WTC11 (cell line): ENCODE measurements at regions not wholly inside any gene's neighbourhood (a gene's known extent, or its start where the extent isn't known, plus 50 kb on each side); places are given as distances from the start of the nearest gene placed in this dataset.

Experiments
- ATAC-seq: fragments of 200-7000 bp; cut with Tn5 transposase; 2 replicates; pipeline ENCODE4 v1.10.0; 2021; ENCODE audit warnings: mild to moderate bottlenecking, moderate library complexity
- CTCF ChIA-PET: fragments of 300-600 bp; sonication (Branson Sonifier 250); formaldehyde crosslinking; loops from one replicate; lab custom pipeline; 2021; ENCODE audit warnings: antibody characterized with exemption; lab: Charles Lee
- POLR2A ChIA-PET: fragments of 350-600 bp; sonication (Branson Sonifier 250); formaldehyde crosslinking; loops from one replicate; lab custom pipeline; 2021; ENCODE audit warnings: antibody characterized with exemption; lab: Charles Lee
- DNase-seq: peaks from one replicate; pipeline ENCODE4 v3.0.0; 2021; ENCODE audit warnings: low spot score
- H3K27ac Mint-ChIP-seq: 2 replicates; pipeline ENCODE4 v1.8.0; 2021; ENCODE audit warnings: mixed read lengths
- H3K27me3 Mint-ChIP-seq: 2 replicates; pipeline ENCODE4 v1.8.0; 2021; ENCODE audit warnings: low read depth, mild to moderate bottlenecking, moderate library complexity, mixed read lengths
- H3K36me3 Mint-ChIP-seq: 2 replicates; pipeline ENCODE4 v1.8.0; 2021; ENCODE audit warnings: mixed read lengths
- H3K4me1 Mint-ChIP-seq: 2 replicates; pipeline ENCODE4 v1.8.0; 2022; ENCODE audit warnings: mixed read lengths
- H3K4me3 Mint-ChIP-seq: 2 replicates; pipeline ENCODE4 v1.8.0; 2021; ENCODE audit warnings: mild to moderate bottlenecking, moderate library complexity, mixed read lengths
- H3K9me3 Mint-ChIP-seq: 2 replicates; pipeline ENCODE4 v1.8.0; 2021; ENCODE audit warnings: mixed read lengths
- EMX1 ChIP-seq: fragments of 250-450 bp; sonication (Bioruptor Pico); IDR thresholded peaks from 2 replicates; pipeline ENCODE4 v1.8.0; 2021; ENCODE audit warnings: mild to moderate bottlenecking
- NFE2L1 ChIP-seq: sonication (generic); formaldehyde crosslinking; IDR thresholded peaks from 2 replicates; pipeline ENCODE4 v1.8.1; 2023; ENCODE audit warnings: missing genetic modification reagents
- PRRX2 ChIP-seq: fragments of 250-450 bp; sonication (Bioruptor Pico); IDR thresholded peaks from 2 replicates; pipeline ENCODE4 v1.8.0; 2021; ENCODE audit warnings: mild to moderate bottlenecking
- SMAD3 ChIP-seq: sonication (generic); formaldehyde crosslinking; IDR thresholded peaks from 2 replicates; pipeline ENCODE4 v1.8.0; 2022; ENCODE audit warnings: missing genetic modification reagents, mild to moderate bottlenecking, borderline replicate concordance
- SMAD4 ChIP-seq: sonication (generic); formaldehyde crosslinking; IDR thresholded peaks from 2 replicates; pipeline ENCODE4 v1.8.0; 2022; ENCODE audit warnings: mild to moderate bottlenecking, missing genetic modification reagents
- SOX15 ChIP-seq: fragments of 250-450 bp; sonication (Bioruptor Pico); IDR thresholded peaks from 2 replicates; pipeline ENCODE4 v1.9.0; 2021; ENCODE audit warnings: mild to moderate bottlenecking
- TF ChIP-seq, protein P1 (sequence below): fragments of 250-450 bp; sonication (Bioruptor Pico); IDR thresholded peaks from 2 replicates; pipeline ENCODE4 v1.9.0; 2021; ENCODE audit warnings: mild to moderate bottlenecking, borderline replicate concordance
- TF ChIP-seq, protein P2 (sequence below): fragments of 250-450 bp; sonication (Bioruptor Pico); IDR thresholded peaks from 2 replicates; pipeline ENCODE4 v2.1.2; 2022; ENCODE audit warnings: mild to moderate bottlenecking, moderate library complexity
- TF ChIP-seq, protein P3 (sequence below): sonication (generic); formaldehyde crosslinking; IDR thresholded peaks from 2 replicates; pipeline ENCODE4 v1.8.0; 2022; ENCODE audit warnings: mild to moderate bottlenecking, missing genetic modification reagents
- TF ChIP-seq, protein P4 (sequence below): sonication (generic); formaldehyde crosslinking; IDR thresholded peaks from 2 replicates; pipeline ENCODE4 v1.8.1; 2023; ENCODE audit warnings: mild to moderate bottlenecking, missing genetic modification reagents
- TF ChIP-seq, protein P5 (sequence below): sonication (generic); formaldehyde crosslinking; IDR thresholded peaks from 2 replicates; pipeline ENCODE4 v1.8.0; 2023; ENCODE audit warnings: missing genetic modification reagents, mild to moderate bottlenecking, borderline replicate concordance
- TF ChIP-seq, protein P6 (sequence below): sonication (generic); formaldehyde crosslinking; conservative IDR thresholded peaks from 2 replicates; pipeline ENCODE4 v1.8.1; 2022; ENCODE audit warnings: mild to moderate bottlenecking, missing genetic modification reagents
- TF ChIP-seq, protein P7 (sequence below): fragments of 250-450 bp; sonication (Bioruptor Pico); IDR thresholded peaks from 2 replicates; pipeline ENCODE4 v1.9.0; 2021; ENCODE audit warnings: mild to moderate bottlenecking
- TF ChIP-seq, protein P8 (sequence below): fragments of 250-450 bp; sonication (Bioruptor Pico); IDR thresholded peaks from 2 replicates; pipeline ENCODE4 v1.8.0; 2021; ENCODE audit warnings: mild to moderate bottlenecking

DNA sequence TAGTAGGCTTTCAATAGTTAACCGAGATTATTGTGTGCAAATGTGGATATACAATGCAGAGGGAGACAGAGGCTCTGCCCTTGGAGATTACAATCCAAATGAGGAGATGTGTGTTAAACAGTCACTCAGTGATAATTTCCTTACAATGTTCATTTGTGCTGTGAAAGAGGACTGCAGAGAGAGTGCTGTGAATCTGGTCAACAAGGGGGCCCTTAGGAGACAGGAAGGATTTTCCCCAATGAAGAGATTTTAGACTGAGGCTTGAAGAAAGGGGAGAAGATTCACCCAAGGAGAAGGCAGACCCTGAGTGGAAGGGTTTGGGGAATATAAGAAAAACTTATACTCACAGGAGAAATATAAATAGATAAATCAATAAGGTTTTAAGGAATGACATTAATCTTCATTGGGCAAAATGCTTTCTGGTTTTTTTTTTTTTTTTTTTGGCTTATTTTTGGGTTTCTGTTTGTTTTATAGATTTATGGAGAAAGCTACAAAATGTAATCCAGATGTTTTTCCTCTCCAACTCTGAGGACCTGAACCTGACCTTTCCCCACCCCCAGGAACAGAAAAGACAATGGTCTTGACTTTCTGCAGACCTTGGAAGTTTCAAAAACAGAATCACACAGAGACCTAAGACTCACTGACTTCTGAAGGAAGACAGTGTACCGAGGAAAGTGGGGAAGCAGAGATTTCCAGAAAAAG is 151.3 kb upstream of the SERPINE2 start (continued):
- TF ChIP-seq, protein P1, sequence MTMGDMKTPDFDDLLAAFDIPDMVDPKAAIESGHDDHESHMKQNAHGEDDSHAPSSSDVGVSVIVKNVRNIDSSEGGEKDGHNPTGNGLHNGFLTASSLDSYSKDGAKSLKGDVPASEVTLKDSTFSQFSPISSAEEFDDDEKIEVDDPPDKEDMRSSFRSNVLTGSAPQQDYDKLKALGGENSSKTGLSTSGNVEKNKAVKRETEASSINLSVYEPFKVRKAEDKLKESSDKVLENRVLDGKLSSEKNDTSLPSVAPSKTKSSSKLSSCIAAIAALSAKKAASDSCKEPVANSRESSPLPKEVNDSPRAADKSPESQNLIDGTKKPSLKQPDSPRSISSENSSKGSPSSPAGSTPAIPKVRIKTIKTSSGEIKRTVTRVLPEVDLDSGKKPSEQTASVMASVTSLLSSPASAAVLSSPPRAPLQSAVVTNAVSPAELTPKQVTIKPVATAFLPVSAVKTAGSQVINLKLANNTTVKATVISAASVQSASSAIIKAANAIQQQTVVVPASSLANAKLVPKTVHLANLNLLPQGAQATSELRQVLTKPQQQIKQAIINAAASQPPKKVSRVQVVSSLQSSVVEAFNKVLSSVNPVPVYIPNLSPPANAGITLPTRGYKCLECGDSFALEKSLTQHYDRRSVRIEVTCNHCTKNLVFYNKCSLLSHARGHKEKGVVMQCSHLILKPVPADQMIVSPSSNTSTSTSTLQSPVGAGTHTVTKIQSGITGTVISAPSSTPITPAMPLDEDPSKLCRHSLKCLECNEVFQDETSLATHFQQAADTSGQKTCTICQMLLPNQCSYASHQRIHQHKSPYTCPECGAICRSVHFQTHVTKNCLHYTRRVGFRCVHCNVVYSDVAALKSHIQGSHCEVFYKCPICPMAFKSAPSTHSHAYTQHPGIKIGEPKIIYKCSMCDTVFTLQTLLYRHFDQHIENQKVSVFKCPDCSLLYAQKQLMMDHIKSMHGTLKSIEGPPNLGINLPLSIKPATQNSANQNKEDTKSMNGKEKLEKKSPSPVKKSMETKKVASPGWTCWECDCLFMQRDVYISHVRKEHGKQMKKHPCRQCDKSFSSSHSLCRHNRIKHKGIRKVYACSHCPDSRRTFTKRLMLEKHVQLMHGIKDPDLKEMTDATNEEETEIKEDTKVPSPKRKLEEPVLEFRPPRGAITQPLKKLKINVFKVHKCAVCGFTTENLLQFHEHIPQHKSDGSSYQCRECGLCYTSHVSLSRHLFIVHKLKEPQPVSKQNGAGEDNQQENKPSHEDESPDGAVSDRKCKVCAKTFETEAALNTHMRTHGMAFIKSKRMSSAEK (CRISPR knock-in tag), result no peak
- TF ChIP-seq, protein P2, sequence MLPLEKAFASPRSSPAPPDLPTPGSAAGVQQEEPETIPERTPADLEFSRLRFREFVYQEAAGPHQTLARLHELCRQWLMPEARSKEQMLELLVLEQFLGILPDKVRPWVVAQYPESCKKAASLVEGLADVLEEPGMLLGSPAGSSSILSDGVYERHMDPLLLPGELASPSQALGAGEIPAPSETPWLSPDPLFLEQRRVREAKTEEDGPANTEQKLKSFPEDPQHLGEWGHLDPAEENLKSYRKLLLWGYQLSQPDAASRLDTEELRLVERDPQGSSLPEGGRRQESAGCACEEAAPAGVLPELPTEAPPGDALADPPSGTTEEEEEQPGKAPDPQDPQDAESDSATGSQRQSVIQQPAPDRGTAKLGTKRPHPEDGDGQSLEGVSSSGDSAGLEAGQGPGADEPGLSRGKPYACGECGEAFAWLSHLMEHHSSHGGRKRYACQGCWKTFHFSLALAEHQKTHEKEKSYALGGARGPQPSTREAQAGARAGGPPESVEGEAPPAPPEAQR (CRISPR knock-in tag), result no peak
- TF ChIP-seq, protein P3, sequence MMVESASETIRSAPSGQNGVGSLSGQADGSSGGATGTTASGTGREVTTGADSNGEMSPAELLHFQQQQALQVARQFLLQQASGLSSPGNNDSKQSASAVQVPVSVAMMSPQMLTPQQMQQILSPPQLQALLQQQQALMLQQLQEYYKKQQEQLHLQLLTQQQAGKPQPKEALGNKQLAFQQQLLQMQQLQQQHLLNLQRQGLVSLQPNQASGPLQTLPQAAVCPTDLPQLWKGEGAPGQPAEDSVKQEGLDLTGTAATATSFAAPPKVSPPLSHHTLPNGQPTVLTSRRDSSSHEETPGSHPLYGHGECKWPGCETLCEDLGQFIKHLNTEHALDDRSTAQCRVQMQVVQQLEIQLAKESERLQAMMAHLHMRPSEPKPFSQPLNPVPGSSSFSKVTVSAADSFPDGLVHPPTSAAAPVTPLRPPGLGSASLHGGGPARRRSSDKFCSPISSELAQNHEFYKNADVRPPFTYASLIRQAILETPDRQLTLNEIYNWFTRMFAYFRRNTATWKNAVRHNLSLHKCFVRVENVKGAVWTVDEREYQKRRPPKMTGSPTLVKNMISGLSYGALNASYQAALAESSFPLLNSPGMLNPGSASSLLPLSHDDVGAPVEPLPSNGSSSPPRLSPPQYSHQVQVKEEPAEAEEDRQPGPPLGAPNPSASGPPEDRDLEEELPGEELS (CRISPR knock-in tag), result no peak
- TF ChIP-seq, protein P4, sequence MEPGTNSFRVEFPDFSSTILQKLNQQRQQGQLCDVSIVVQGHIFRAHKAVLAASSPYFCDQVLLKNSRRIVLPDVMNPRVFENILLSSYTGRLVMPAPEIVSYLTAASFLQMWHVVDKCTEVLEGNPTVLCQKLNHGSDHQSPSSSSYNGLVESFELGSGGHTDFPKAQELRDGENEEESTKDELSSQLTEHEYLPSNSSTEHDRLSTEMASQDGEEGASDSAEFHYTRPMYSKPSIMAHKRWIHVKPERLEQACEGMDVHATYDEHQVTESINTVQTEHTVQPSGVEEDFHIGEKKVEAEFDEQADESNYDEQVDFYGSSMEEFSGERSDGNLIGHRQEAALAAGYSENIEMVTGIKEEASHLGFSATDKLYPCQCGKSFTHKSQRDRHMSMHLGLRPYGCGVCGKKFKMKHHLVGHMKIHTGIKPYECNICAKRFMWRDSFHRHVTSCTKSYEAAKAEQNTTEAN (CRISPR knock-in tag), result no peak

DNA sequence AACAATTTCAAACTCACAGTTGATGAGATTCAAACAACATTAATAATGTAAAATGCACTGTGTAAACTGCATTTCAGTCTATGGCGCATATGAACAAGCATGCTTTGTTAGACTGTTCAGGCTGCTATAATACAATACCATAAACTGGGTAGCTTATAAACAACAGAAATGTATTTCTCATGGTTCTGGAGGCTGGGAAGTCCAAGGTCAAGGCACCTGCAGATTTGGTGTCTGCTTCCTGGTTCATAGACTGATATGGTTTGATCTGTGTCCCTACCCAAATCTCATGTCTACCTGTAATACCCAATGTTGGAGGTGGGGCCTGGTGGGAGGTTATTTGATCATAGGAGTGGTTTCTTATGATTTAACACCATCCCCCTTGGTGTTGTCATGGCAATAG is 148.1 kb upstream of the SERPINE2 start:
- CTCF ChIA-PET, result no interaction called here
- Mint-ChIP-seq H3K36me3 (no peaks in the 10 kb centered on the region; the same call in 1 of the 2 replicates), H3K4me1 (peaks cover 10% of the 10 kb centered on the region), H3K9me3 (peaks cover 23% of the 10 kb centered on the region), H3K4me3 (no peak overlapping the region), H3K27ac (no peak overlapping the region), H3K27me3 (no peaks in the 10 kb centered on the region)
- POLR2A ChIA-PET, result no interaction called here
- no peak for DNase-seq
- ATAC-seq, result no peak
- TF ChIP-seq, protein P5, sequence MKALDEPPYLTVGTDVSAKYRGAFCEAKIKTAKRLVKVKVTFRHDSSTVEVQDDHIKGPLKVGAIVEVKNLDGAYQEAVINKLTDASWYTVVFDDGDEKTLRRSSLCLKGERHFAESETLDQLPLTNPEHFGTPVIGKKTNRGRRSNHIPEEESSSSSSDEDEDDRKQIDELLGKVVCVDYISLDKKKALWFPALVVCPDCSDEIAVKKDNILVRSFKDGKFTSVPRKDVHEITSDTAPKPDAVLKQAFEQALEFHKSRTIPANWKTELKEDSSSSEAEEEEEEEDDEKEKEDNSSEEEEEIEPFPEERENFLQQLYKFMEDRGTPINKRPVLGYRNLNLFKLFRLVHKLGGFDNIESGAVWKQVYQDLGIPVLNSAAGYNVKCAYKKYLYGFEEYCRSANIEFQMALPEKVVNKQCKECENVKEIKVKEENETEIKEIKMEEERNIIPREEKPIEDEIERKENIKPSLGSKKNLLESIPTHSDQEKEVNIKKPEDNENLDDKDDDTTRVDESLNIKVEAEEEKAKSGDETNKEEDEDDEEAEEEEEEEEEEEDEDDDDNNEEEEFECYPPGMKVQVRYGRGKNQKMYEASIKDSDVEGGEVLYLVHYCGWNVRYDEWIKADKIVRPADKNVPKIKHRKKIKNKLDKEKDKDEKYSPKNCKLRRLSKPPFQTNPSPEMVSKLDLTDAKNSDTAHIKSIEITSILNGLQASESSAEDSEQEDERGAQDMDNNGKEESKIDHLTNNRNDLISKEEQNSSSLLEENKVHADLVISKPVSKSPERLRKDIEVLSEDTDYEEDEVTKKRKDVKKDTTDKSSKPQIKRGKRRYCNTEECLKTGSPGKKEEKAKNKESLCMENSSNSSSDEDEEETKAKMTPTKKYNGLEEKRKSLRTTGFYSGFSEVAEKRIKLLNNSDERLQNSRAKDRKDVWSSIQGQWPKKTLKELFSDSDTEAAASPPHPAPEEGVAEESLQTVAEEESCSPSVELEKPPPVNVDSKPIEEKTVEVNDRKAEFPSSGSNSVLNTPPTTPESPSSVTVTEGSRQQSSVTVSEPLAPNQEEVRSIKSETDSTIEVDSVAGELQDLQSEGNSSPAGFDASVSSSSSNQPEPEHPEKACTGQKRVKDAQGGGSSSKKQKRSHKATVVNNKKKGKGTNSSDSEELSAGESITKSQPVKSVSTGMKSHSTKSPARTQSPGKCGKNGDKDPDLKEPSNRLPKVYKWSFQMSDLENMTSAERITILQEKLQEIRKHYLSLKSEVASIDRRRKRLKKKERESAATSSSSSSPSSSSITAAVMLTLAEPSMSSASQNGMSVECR (CRISPR knock-in tag), result no peak
- TF ChIP-seq SOX15 (CRISPR knock-in tag) (no peak), SMAD3 (CRISPR knock-in tag) (no peak), SMAD4 (CRISPR knock-in tag) (no peak), EMX1 (CRISPR knock-in tag) (no peak), PRRX2 (CRISPR knock-in tag) (no peak), NFE2L1 (CRISPR knock-in tag) (no peak)
- TF ChIP-seq, protein P6, sequence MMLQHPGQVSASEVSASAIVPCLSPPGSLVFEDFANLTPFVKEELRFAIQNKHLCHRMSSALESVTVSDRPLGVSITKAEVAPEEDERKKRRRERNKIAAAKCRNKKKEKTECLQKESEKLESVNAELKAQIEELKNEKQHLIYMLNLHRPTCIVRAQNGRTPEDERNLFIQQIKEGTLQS (CRISPR knock-in tag), result no peak
- TF ChIP-seq, protein P1 (CRISPR knock-in tag), result no peak
- TF ChIP-seq, protein P7, sequence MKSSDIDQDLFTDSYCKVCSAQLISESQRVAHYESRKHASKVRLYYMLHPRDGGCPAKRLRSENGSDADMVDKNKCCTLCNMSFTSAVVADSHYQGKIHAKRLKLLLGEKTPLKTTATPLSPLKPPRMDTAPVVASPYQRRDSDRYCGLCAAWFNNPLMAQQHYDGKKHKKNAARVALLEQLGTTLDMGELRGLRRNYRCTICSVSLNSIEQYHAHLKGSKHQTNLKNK (CRISPR knock-in tag), result no peak
- TF ChIP-seq, protein P8, sequence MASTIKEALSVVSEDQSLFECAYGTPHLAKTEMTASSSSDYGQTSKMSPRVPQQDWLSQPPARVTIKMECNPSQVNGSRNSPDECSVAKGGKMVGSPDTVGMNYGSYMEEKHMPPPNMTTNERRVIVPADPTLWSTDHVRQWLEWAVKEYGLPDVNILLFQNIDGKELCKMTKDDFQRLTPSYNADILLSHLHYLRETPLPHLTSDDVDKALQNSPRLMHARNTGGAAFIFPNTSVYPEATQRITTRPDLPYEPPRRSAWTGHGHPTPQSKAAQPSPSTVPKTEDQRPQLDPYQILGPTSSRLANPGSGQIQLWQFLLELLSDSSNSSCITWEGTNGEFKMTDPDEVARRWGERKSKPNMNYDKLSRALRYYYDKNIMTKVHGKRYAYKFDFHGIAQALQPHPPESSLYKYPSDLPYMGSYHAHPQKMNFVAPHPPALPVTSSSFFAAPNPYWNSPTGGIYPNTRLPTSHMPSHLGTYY (CRISPR knock-in tag), result no peak
